ENCODE measurements at regions not wholly inside any gene's neighbourhood (a gene's known extent, or its start where the extent isn't known, plus 50 kb on each side); places are given as distances from the start of the nearest gene placed in this dataset.
A peak's percentile ranks its signal among the peaks of the same experiment; 100 is the strongest.

DNA sequence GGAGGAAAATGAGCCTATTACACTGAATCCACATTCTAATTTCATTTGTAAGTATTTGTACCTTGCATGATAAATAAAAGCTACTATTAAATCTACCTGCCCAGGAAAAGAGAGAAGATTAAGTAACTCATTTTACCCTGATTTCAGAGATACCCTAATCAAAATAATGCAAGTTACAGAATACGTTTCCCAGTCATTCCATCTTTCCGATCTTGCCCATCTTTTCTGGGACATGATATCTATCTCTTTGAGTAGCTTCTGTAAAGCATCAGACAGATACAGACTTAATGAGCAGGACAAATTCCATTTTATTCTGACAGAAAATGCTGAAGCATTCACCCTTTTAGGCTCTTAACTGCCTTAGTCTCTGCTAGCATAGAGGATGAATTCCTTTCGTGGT is 56.6 kb downstream of the SPRY2 start:
- Histone ChIP-seq H3K27me3 (ENCODE audit: insufficient read depth, insufficient read length) (no peaks in the 10 kb centered on the region), H3K9me3 (ENCODE audit: insufficient read depth, low read length) (no peaks in the 10 kb centered on the region), H3K9ac (ENCODE audit: insufficient read length, low read depth) (no peak overlapping the region), H3K4me3 (ENCODE audit: insufficient read length, low read depth) (no peak overlapping the region), H3K4me1 (ENCODE audit: insufficient read depth, insufficient read length) (no peaks in the 10 kb centered on the region), H3K36me3 (ENCODE audit: insufficient read depth, insufficient read length, low read length) (no peaks in the 10 kb centered on the region)
- DNase-seq (ENCODE audit: low read depth, low spot score), result no peak
- no peak for TF ChIP-seq SUZ12 (IDR thresholded peaks at IDR 0.05; ENCODE audit: extremely low read depth, insufficient read depth, insufficient read length)
- TF ChIP-seq YY1 (IDR thresholded peaks at IDR 0.05; ENCODE audit: insufficient read depth, insufficient read length), result no peak
- TF ChIP-seq ZNF274 (IDR thresholded peaks at IDR 0.05; ENCODE audit: low read depth, low read length), result no peak

DNA sequence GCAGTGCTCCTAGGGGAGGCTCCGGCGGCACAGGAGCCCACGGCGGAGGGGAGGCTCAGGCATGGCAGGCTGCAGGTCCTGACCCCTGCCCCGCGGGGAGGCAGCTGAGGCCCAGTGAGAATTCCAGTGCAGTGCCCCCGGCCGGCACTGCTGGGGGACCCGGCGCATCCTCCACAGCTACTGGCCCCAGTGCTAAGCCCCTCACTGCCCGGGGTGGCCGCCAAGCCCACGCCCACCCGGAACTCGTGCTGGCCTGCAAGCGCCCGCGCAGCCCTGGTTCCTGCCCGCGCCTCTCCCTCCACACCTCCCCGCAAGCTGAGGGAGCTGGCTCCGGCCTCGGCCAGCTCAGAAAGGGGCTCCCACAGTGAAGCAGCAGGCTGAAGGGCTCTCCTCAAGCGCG is 62.2 kb downstream of the SPRY2 start:
- no peak overlapping the region for H3K4me3 ChIP-seq (ENCODE audit: insufficient read length, low read depth)
- no peak for TF ChIP-seq SUZ12 (IDR thresholded peaks at IDR 0.05; ENCODE audit: extremely low read depth, insufficient read depth, insufficient read length)
- TF ChIP-seq YY1 (IDR thresholded peaks at IDR 0.05; ENCODE audit: insufficient read depth, insufficient read length), result no peak
- TF ChIP-seq ZNF274 (IDR thresholded peaks at IDR 0.05; ENCODE audit: low read depth, low read length), result no peak
- no peaks in the 10 kb centered on the region for H3K36me3 ChIP-seq (ENCODE audit: insufficient read depth, insufficient read length, low read length)
- DNase-seq (ENCODE audit: low read depth, low spot score), result no peak
- no peaks in the 10 kb centered on the region for H3K4me1 ChIP-seq (ENCODE audit: insufficient read depth, insufficient read length)
- no peaks in the 10 kb centered on the region for H3K27me3 ChIP-seq (ENCODE audit: insufficient read depth, insufficient read length)
- no peak overlapping the region for H3K9ac ChIP-seq (ENCODE audit: insufficient read length, low read depth)
- H3K9me3 ChIP-seq (ENCODE audit: insufficient read depth, low read length), result no peaks in the 10 kb centered on the region

DNA sequence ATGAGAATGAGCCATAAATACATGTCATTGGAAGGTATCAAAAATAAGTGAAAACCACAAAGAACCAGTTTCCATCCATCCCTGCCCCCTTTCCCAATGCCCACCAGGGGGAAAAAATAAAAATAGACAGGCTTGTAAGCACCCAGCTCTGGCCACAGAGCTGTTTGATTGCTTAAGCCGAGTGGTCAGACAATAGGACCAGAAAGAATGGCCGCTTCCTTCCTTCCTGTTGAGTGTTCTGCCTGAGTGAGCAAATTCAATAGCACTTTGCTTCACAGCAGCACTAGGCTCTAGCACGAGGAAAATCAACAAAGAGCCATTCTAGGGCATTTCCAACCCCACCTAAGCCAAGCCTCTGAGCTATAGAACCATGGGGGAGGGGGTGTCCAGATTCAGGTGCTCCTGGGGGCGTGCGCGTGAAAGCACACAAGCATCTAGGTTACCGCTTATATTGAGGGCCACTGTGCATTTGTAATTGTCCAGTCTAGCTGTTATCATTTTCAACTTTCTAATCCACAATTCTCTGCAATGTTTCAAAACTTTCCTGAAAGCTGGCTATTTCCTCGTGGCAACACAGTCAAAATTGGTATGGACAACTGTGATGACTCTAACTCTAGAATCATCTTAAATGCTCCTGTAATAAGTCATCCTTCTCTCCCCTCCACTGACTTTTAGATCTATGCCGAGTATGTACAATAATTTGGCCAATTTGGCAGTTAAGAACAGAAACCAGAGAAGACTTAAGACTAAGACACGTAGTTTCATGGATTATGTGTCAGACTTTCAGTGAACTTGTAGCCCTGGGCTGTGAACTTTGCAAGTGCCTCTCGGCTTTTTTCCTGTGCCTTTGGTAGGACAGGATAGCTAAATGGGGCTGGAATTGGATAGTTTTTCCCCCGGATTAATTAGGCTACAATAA is 64.3 kb downstream of the SPRY2 start:
- TF ChIP-seq YY1 (IDR thresholded peaks at IDR 0.05; ENCODE audit: insufficient read depth, insufficient read length), result no peak
- no peak for TF ChIP-seq ZNF274 (IDR thresholded peaks at IDR 0.05; ENCODE audit: low read depth, low read length)
- no peak for TF ChIP-seq SUZ12 (IDR thresholded peaks at IDR 0.05; ENCODE audit: extremely low read depth, insufficient read depth, insufficient read length)
- Histone ChIP-seq H3K4me1 (ENCODE audit: insufficient read depth, insufficient read length) (no peaks in the 10 kb centered on the region), H3K9me3 (ENCODE audit: insufficient read depth, low read length) (no peaks in the 10 kb centered on the region), H3K27me3 (ENCODE audit: insufficient read depth, insufficient read length) (no peaks in the 10 kb centered on the region), H3K9ac (ENCODE audit: insufficient read length, low read depth) (no peak overlapping the region), H3K36me3 (ENCODE audit: insufficient read depth, insufficient read length, low read length) (no peaks in the 10 kb centered on the region), H3K4me3 (ENCODE audit: insufficient read length, low read depth) (no peak overlapping the region)
- DNase-seq (ENCODE audit: low read depth, low spot score), result peak; percentile 50

- no peaks in the 10 kb centered on the region for H3K4me1 ChIP-seq (ENCODE audit: insufficient read depth, insufficient read length)
- DNase-seq (ENCODE audit: low read depth, low spot score), result no peak
- no peaks in the 10 kb centered on the region for H3K36me3 ChIP-seq (ENCODE audit: insufficient read depth, insufficient read length, low read length)
- TF ChIP-seq ZNF274 (IDR thresholded peaks at IDR 0.05; ENCODE audit: low read depth, low read length) (no peak), SUZ12 (IDR thresholded peaks at IDR 0.05; ENCODE audit: extremely low read depth, insufficient read depth, insufficient read length) (no peak), YY1 (IDR thresholded peaks at IDR 0.05; ENCODE audit: insufficient read depth, insufficient read length) (no peak)
- H3K27me3 ChIP-seq (ENCODE audit: insufficient read depth, insufficient read length), result no peaks in the 10 kb centered on the region
- no peak overlapping the region for H3K9ac ChIP-seq (ENCODE audit: insufficient read length, low read depth)
- no peak overlapping the region for H3K4me3 ChIP-seq (ENCODE audit: insufficient read length, low read depth)
- H3K9me3 ChIP-seq (ENCODE audit: insufficient read depth, low read length), result no peaks in the 10 kb centered on the region
Measured at GRCh38 chr13:80274643-80275042, 66.3 kb downstream of the SPRY2 start.

DNA sequence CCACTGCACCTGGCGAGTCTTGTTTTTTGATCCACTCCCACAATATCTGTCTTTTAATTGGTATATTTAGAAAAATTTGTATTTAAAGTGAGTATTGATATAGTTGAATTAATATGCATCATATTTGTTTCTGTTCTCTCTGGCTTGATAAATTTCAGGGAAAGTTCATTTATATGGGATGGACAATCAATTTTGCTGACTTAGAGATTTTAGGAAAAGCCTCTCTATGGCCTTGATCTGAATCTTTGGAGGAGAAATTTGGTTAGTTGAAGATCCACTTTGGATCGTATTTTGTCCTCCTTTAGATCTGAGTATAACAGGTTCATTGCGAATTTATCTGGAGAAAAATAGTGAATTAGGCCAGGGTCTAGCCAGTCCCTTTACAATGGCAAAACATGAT is 67.2 kb downstream of the SPRY2 start:
- H3K9ac ChIP-seq (ENCODE audit: insufficient read length, low read depth), result no peak overlapping the region
- TF ChIP-seq ZNF274 (IDR thresholded peaks at IDR 0.05; ENCODE audit: low read depth, low read length), result no peak
- no peak for TF ChIP-seq YY1 (IDR thresholded peaks at IDR 0.05; ENCODE audit: insufficient read depth, insufficient read length)
- TF ChIP-seq SUZ12 (IDR thresholded peaks at IDR 0.05; ENCODE audit: extremely low read depth, insufficient read depth, insufficient read length), result no peak
- H3K4me3 ChIP-seq (ENCODE audit: insufficient read length, low read depth), result no peak overlapping the region
- H3K4me1 ChIP-seq (ENCODE audit: insufficient read depth, insufficient read length), result no peaks in the 10 kb centered on the region
- no peak for DNase-seq (ENCODE audit: low read depth, low spot score)
- H3K9me3 ChIP-seq (ENCODE audit: insufficient read depth, low read length), result no peaks in the 10 kb centered on the region
- H3K36me3 ChIP-seq (ENCODE audit: insufficient read depth, insufficient read length, low read length), result no peaks in the 10 kb centered on the region
- H3K27me3 ChIP-seq (ENCODE audit: insufficient read depth, insufficient read length), result no peaks in the 10 kb centered on the region

GRCh38 chr13:80265348-80265747 is 75.6 kb downstream of the SPRY2 start:
- Histone ChIP-seq H3K9me3 (ENCODE audit: insufficient read depth, low read length) (peaks cover 4% of the 10 kb centered on the region; the same call in 1 of the 2 replicates), H3K36me3 (ENCODE audit: insufficient read depth, insufficient read length, low read length) (no peaks in the 10 kb centered on the region), H3K27me3 (ENCODE audit: insufficient read depth, insufficient read length) (no peaks in the 10 kb centered on the region), H3K4me1 (ENCODE audit: insufficient read depth, insufficient read length) (no peaks in the 10 kb centered on the region), H3K4me3 (ENCODE audit: insufficient read length, low read depth) (no peak overlapping the region), H3K9ac (ENCODE audit: insufficient read length, low read depth) (no peak overlapping the region)
- no peak for DNase-seq (ENCODE audit: low read depth, low spot score)
- TF ChIP-seq YY1 (IDR thresholded peaks at IDR 0.05; ENCODE audit: insufficient read depth, insufficient read length) (no peak), SUZ12 (IDR thresholded peaks at IDR 0.05; ENCODE audit: extremely low read depth, insufficient read depth, insufficient read length) (no peak), ZNF274 (IDR thresholded peaks at IDR 0.05; ENCODE audit: low read depth, low read length) (no peak)

- TF ChIP-seq ZNF274 (IDR thresholded peaks at IDR 0.05; ENCODE audit: low read depth, low read length) (no peak), SUZ12 (IDR thresholded peaks at IDR 0.05; ENCODE audit: extremely low read depth, insufficient read depth, insufficient read length) (no peak), YY1 (IDR thresholded peaks at IDR 0.05; ENCODE audit: insufficient read depth, insufficient read length) (no peak)
- peaks cover 4% of the 10 kb centered on the region; the same call in 1 of the 2 replicates for H3K9me3 ChIP-seq (ENCODE audit: insufficient read depth, low read length)
- no peaks in the 10 kb centered on the region for H3K4me1 ChIP-seq (ENCODE audit: insufficient read depth, insufficient read length)
- no peak overlapping the region for H3K9ac ChIP-seq (ENCODE audit: insufficient read length, low read depth)
- DNase-seq (ENCODE audit: low read depth, low spot score), result no peak
- no peaks in the 10 kb centered on the region for H3K27me3 ChIP-seq (ENCODE audit: insufficient read depth, insufficient read length)
- H3K4me3 ChIP-seq (ENCODE audit: insufficient read length, low read depth), result no peak overlapping the region
- no peaks in the 10 kb centered on the region for H3K36me3 ChIP-seq (ENCODE audit: insufficient read depth, insufficient read length, low read length)
Measured at GRCh38 chr13:80263745-80264513, 77.0 kb downstream of the SPRY2 start.
